GM12865 (cell line): ENCODE measurements at regions not wholly inside any gene's neighbourhood (a gene's known extent, or its start where the extent isn't known, plus 50 kb on each side); places are given as distances from the start of the nearest gene placed in this dataset.
"Not testable (repeated sequence)": the region's sequence is repeated elsewhere in the genome, so short reads cannot be mapped to it uniquely, and the experiment has no call there.

Experiments used
- DNase-seq: peaks from one replicate; pipeline ENCODE4 v3.0.0; 2010; ENCODE audit warnings: low read depth
- H3K4me3 ChIP-seq: 2 replicates; pipeline ENCODE4 v1.5.1; 2011; ENCODE audit warnings: mild to moderate bottlenecking, low read depth, low read length, control low read depth
- CTCF ChIP-seq: IDR thresholded peaks from 2 replicates; pipeline ENCODE4 v1.5.1; 2011; ENCODE audit warnings: low read length, control low read depth, low read depth, inconsistent platforms; ENCODE audit not compliant: insufficient read depth; ENCODE audit errors: missing control alignments

DNA sequence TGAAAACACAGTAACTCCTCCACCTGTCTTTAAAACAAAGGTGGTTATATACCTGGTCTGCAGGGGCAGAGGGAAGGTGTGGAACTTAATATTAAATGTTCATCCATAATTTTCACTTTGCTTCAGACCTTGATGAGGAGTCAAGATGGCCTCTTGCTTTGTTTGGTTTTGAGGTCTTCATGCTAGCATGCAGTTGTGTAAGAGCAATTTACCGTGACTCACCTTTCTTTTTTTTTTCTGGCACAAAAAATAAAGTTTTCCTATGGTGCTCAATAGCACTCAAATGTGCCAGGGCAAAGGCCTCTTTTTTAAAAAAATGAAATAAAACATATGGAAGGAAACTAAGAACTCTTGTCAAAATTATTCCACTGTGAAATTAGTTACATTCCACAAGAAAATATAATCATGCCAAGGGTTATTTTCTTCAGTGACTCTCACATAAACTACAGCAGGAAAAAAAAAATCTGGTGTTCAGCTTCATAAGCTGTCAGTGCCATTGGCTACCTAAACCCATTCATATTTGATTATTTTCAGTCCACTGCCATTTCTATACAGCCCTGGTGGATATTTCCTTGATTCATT, 128.2 kb downstream of the SLC7A11 start:
- no peak for TF ChIP-seq CTCF
- H3K4me3 ChIP-seq: no peak overlapping the region
- DNase-seq: no peak

DNA sequence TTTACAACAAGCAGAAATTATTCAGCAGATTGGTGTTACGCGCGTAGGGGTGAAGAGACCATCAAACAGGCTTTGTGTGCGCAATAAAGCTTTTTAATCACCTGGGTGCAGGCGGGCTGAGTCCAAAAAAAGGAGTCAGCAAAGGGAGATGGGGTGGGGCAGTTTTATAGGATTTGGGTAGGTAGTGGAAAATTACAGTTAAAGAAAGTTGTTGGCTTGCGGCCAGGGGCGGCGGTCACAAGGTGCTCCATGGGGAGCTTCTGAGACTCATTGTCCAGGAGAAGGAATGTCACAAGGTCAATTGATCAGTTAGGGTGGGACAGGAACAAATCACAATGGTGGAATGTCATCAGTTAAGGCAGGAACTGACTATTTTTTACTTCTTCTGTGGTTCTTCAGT, 129.3 kb downstream of the SLC7A11 start:
- DNase-seq, H3K4me3 ChIP-seq: not testable (repeated sequence)

DNA sequence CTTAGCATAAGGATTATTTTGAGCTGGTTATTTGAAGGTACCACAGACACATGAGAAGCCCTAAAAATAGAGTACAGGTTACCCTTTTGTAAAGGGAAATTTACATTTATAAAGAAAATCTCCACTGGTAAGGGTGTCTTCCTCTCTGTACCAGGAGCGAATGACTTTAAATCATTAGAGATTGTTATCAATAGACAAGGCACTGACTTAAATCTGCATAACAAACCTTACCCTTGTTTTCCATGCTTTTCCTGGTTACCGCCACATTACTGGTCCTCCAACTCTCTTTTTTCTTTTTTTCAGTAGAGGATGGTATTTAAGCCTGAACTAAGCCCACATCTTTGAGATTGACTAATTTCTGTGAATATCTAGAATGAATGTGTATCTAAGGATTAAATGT, 129.8 kb downstream of the SLC7A11 start:
- H3K4me3 ChIP-seq: no peak overlapping the region
- no peak for DNase-seq
- no peak for TF ChIP-seq CTCF

DNA sequence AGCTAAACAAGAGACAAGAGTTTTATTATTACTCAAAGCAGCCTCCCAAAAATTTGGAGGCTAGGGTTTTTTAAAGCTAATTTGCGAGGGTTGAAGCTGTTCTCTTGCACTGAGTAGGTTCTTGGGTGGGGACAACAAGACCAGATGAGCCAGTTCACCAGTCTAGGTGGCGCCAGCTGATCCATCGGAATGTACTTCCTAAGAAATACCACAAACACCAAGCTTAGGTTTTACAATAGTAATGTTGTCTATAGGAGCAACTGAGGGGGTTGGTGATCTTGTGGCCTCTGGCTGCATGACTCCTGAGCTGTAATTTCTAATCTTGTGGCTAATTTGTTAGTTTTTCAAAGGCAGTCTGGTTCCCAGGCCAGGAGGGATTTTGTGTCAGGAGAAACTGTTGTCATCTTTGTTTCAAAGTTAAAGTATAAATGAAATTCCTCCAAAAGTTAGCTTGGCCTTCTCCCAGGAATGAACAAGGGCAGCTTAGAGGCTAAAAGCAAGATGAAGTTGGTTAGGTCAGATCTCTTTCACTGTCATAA, 130.6 kb downstream of the SLC7A11 start:
- H3K4me3 ChIP-seq: no peak overlapping the region
- DNase-seq: no peak
- no peak for TF ChIP-seq CTCF

DNA sequence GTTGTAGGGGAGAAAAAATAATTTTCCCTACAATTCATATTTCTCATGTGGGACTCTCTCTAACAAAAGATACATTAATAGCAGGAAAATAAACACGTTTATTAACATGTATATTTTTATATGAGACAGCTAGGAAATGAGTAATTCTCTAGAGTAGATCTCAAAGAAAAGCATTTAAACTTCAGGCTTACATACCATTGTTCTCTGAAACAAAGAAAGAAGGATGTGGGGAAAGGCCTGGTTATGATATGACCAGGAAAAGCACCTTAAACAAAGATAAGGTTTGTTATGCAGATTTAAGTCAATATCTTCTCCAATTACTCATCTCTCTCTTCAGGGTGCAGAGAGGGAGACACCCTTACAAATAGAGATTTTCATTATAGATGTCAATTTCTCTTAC, 131.3 kb downstream of the SLC7A11 start:
- H3K4me3 ChIP-seq: no peak overlapping the region
- no peak for DNase-seq
- TF ChIP-seq CTCF: no peak

DNA sequence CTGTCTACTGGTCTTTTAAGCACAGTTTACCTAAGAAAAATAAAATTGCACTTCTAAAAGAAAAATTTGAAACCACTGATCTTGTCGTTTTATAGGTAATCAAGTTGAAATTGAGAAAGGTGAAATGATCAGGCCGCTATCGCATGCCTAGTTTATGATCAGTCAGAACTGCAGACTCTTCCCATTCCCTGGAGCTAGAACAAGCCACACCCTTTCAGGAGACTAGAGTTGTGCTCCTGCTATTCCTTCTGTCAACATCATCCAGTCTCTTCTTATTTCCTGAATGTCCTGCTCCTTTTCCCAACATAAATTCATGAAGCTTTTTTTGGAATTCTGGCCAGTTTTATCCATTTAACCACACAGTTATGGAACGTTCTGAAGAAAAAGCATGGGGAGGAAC, 135.1 kb downstream of the SLC7A11 start:
- H3K4me3 ChIP-seq: no peak overlapping the region
- no peak for DNase-seq
- TF ChIP-seq CTCF: no peak

DNA sequence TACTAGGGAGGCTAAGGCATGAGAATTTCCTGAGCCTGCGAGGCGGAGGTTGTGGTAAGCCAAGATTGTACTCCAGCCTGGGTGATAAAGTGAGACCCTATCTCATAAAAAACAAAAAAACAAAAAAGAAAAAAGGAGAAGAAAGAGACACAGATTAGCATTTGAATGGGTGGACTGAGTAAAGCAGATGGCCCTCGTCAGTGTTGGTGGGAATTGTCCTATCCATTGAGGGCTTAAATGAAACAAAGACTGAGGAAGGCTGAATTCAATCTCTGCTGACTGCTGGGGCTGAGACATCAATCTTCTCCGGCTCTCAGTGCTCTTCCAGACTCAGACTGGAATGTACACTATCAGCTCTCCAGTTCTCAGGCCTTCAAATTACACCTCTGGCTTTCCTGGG, 136.8 kb downstream of the SLC7A11 start:
- no peak overlapping the region for H3K4me3 ChIP-seq
- no peak for TF ChIP-seq CTCF
- no peak for DNase-seq
